ENCODE measurements at regions not wholly inside any gene's neighbourhood (a gene's known extent, or its start where the extent isn't known, plus 50 kb on each side); places are given as distances from the start of the nearest gene placed in this dataset.

- Histone ChIP-seq H3K79me2 (ENCODE audit: control insufficient read depth, low read length) (no peaks in the 10 kb centered on the region), H3K9me2 (replicated peaks; ENCODE audit: control insufficient read depth, low read length) (no peaks in the 10 kb centered on the region), H3K4me3 (ENCODE audit: low read length) (no peak overlapping the region), H3K9me3 (ENCODE audit: control insufficient read depth, insufficient read depth, low read length) (no peaks in the 10 kb centered on the region; the same call in 1 of the 2 replicates), H4K20me1 (ENCODE audit: control insufficient read depth, insufficient read depth, low read depth, low read length) (no peaks in the 10 kb centered on the region), H3K4me1 (ENCODE audit: control insufficient read depth, low read length) (no peaks in the 10 kb centered on the region), H3K4me2 (ENCODE audit: low read length) (no peak overlapping the region), H3K27ac (ENCODE audit: low read depth, low read length) (no peak overlapping the region), H3F3A (ENCODE audit: control insufficient read depth, insufficient read depth) (no peaks in the 10 kb centered on the region), H3K36me3 (ENCODE audit: control insufficient read depth, low read length) (no peaks in the 10 kb centered on the region), H3K27me3 (ENCODE audit: control insufficient read depth, low read length) (no peaks in the 10 kb centered on the region)
- TF ChIP-seq CTCF (IDR thresholded peaks at IDR 0.05; ENCODE audit: low read depth, low read length, poor library complexity, severe bottlenecking): no peak
- TF ChIP-seq EZH2phosphoT487 (IDR thresholded peaks at IDR 0.05; ENCODE audit: borderline replicate concordance, low read length): no peak
Observed at GRCh38 chr2:82084679-82085392, 1780.3 kb upstream of the LRRTM1 start.

GRCh38 chr2:82075875-82076274 lies 1771.3 kb upstream of the LRRTM1 start:
- Histone ChIP-seq H3K4me3 (ENCODE audit: low read length) (no peak overlapping the region), H3K4me1 (ENCODE audit: control insufficient read depth, low read length) (no peaks in the 10 kb centered on the region), H3K79me2 (ENCODE audit: control insufficient read depth, low read length) (no peaks in the 10 kb centered on the region), H3K27ac (ENCODE audit: low read depth, low read length) (no peak overlapping the region), H3K9me3 (ENCODE audit: control insufficient read depth, insufficient read depth, low read length) (no peaks in the 10 kb centered on the region), H4K20me1 (ENCODE audit: control insufficient read depth, insufficient read depth, low read depth, low read length) (no peaks in the 10 kb centered on the region), H3K9me2 (replicated peaks; ENCODE audit: control insufficient read depth, low read length) (no peaks in the 10 kb centered on the region), H3K36me3 (ENCODE audit: control insufficient read depth, low read length) (no peaks in the 10 kb centered on the region), H3F3A (ENCODE audit: control insufficient read depth, insufficient read depth) (no peaks in the 10 kb centered on the region), H3K4me2 (ENCODE audit: low read length) (no peak overlapping the region), H3K27me3 (ENCODE audit: control insufficient read depth, low read length) (no peaks in the 10 kb centered on the region)
- no peak for TF ChIP-seq EZH2phosphoT487 (IDR thresholded peaks at IDR 0.05; ENCODE audit: borderline replicate concordance, low read length)
- TF ChIP-seq CTCF (IDR thresholded peaks at IDR 0.05; ENCODE audit: low read depth, low read length, poor library complexity, severe bottlenecking): no peak

GRCh38 chr2:82062463-82062862 lies 1757.9 kb upstream of the LRRTM1 start:
- no peaks in the 10 kb centered on the region for H3K9me3 ChIP-seq (ENCODE audit: control insufficient read depth, insufficient read depth, low read length)

More at GRCh38 chr2:82062463-82062862, 1757.9 kb upstream of the LRRTM1 start:
- Histone ChIP-seq H3K27me3 (ENCODE audit: control insufficient read depth, low read length) (no peaks in the 10 kb centered on the region), H3K36me3 (ENCODE audit: control insufficient read depth, low read length) (no peaks in the 10 kb centered on the region), H3K4me2 (ENCODE audit: low read length) (no peak overlapping the region), H3F3A (ENCODE audit: control insufficient read depth, insufficient read depth) (no peaks in the 10 kb centered on the region), H4K20me1 (ENCODE audit: control insufficient read depth, insufficient read depth, low read depth, low read length) (no peaks in the 10 kb centered on the region), H3K79me2 (ENCODE audit: control insufficient read depth, low read length) (no peaks in the 10 kb centered on the region), H3K4me3 (ENCODE audit: low read length) (no peak overlapping the region), H3K9me2 (replicated peaks; ENCODE audit: control insufficient read depth, low read length) (no peaks in the 10 kb centered on the region), H3K4me1 (ENCODE audit: control insufficient read depth, low read length) (no peaks in the 10 kb centered on the region), H3K27ac (ENCODE audit: low read depth, low read length) (no peak overlapping the region)
- TF ChIP-seq CTCF (IDR thresholded peaks at IDR 0.05; ENCODE audit: low read depth, low read length, poor library complexity, severe bottlenecking): no peak
- TF ChIP-seq EZH2phosphoT487 (IDR thresholded peaks at IDR 0.05; ENCODE audit: borderline replicate concordance, low read length): no peak

All from DOHH2 (cell line).